Ishikawa (cell line): ENCODE measurements at regions not wholly inside any gene's neighbourhood (a gene's known extent, or its start where the extent isn't known, plus 50 kb on each side); places are given as distances from the start of the nearest gene placed in this dataset.

Source experiments
- EGR1 ChIP-seq: IDR thresholded peaks from 2 replicates; pipeline ENCODE4 v1.6.1; 2012
- FOXM1 ChIP-seq: IDR thresholded peaks from 2 replicates; pipeline ENCODE4 v1.6.1; 2012; ENCODE audit warnings: low read depth, borderline replicate concordance
- RAD21 ChIP-seq: IDR thresholded peaks from 2 replicates; pipeline ENCODE4 v1.6.1; 2012; ENCODE audit warnings: low read depth
- TCF12 ChIP-seq: IDR thresholded peaks from 2 replicates; pipeline ENCODE4 v1.6.1; 2012; ENCODE audit warnings: low read depth
- YY1 ChIP-seq: IDR thresholded peaks from 2 replicates; pipeline ENCODE4 v1.6.1; 2012; ENCODE audit warnings: low read depth
- ZBTB7A ChIP-seq: IDR thresholded peaks from 2 replicates; pipeline ENCODE4 v1.6.1; 2012; ENCODE audit warnings: low read depth
- TF ChIP-seq, protein P1 (sequence below): IDR thresholded peaks from 2 replicates; pipeline ENCODE4 v1.6.1; 2012; ENCODE audit warnings: low read depth, mild to moderate bottlenecking
- TF ChIP-seq, protein P2 (sequence below): IDR thresholded peaks from 2 replicates; pipeline ENCODE4 v1.6.1; 2012

DNA sequence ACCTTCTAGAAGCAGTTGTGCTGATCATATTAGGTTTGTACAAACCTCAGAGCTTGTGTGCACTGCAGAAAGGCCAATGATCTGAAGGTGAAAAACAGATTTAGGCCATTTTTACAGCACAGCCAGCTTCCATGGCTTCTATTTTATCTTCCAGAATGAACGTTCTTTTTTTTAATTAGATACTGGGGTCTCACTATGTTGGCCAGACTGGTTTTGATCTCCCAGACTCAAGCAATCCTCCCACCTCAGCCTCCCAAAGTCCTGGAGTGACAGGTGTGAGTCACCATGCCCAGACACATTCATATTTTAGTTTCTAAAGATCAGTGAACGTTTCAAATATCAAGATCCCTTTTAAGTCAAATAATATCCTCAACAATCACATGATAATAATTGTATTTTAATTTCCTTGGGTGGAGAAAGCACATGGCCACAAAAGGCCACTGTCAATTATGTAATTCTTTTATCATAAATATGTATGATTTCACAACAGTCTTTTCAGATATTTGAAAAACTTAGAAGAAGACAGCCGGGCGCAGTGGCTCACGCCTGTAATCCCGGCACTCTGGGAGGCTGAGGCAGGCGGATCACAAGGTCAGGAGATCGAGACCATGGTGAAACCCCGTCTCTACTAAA is 326.7 kb upstream of the JARID2 start:
- TF ChIP-seq YY1 (no peak), ZBTB7A (no peak), EGR1 (no peak), RAD21 (no peak), FOXM1 (no peak), TCF12 (no peak)
- TF ChIP-seq, protein P1, sequence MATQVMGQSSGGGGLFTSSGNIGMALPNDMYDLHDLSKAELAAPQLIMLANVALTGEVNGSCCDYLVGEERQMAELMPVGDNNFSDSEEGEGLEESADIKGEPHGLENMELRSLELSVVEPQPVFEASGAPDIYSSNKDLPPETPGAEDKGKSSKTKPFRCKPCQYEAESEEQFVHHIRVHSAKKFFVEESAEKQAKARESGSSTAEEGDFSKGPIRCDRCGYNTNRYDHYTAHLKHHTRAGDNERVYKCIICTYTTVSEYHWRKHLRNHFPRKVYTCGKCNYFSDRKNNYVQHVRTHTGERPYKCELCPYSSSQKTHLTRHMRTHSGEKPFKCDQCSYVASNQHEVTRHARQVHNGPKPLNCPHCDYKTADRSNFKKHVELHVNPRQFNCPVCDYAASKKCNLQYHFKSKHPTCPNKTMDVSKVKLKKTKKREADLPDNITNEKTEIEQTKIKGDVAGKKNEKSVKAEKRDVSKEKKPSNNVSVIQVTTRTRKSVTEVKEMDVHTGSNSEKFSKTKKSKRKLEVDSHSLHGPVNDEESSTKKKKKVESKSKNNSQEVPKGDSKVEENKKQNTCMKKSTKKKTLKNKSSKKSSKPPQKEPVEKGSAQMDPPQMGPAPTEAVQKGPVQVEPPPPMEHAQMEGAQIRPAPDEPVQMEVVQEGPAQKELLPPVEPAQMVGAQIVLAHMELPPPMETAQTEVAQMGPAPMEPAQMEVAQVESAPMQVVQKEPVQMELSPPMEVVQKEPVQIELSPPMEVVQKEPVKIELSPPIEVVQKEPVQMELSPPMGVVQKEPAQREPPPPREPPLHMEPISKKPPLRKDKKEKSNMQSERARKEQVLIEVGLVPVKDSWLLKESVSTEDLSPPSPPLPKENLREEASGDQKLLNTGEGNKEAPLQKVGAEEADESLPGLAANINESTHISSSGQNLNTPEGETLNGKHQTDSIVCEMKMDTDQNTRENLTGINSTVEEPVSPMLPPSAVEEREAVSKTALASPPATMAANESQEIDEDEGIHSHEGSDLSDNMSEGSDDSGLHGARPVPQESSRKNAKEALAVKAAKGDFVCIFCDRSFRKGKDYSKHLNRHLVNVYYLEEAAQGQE = no peak
- TF ChIP-seq, protein P2, sequence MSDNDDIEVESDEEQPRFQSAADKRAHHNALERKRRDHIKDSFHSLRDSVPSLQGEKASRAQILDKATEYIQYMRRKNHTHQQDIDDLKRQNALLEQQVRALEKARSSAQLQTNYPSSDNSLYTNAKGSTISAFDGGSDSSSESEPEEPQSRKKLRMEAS = no peak
